GM12891 (cell line): ENCODE measurements at regions not wholly inside any gene's neighbourhood (a gene's known extent, or its start where the extent isn't known, plus 50 kb on each side); places are given as distances from the start of the nearest gene placed in this dataset.

Experiments used
- POLR2A ChIP-seq: IDR thresholded peaks from 2 replicates; pipeline ENCODE4 v1.6.1; 2011; ENCODE audit warnings: low read depth, low read length, control low read depth
- POLR2AphosphoS5 ChIP-seq: IDR thresholded peaks from 2 replicates; pipeline ENCODE4 v1.6.1; 2011; ENCODE audit warnings: low read depth, low read length, control low read depth
- POU2F2 ChIP-seq: IDR thresholded peaks from 2 replicates; pipeline ENCODE4 v1.6.1; 2011; ENCODE audit warnings: low read depth, mild to moderate bottlenecking, control low read depth, low read length, moderate library complexity
- SPI1 ChIP-seq: IDR thresholded peaks from 2 replicates; pipeline ENCODE4 v1.6.1; 2011; ENCODE audit warnings: low read depth, low read length, control low read depth
- TAF1 ChIP-seq: IDR thresholded peaks from 2 replicates; pipeline ENCODE4 v1.6.1; 2011; ENCODE audit warnings: low read depth, low read length, control low read depth

GRCh38 chr17:45578516-45579455, 88.3 kb upstream of the PLEKHM1 start:
- TF ChIP-seq POLR2AphosphoS5 = no peak
- no peak for TF ChIP-seq TAF1
- no peak for TF ChIP-seq POLR2A
- no peak for TF ChIP-seq POU2F2
- TF ChIP-seq SPI1 = no peak
